HCT116 (cell line): ENCODE measurements at regions not wholly inside any gene's neighbourhood (a gene's known extent, or its start where the extent isn't known, plus 50 kb on each side); places are given as distances from the start of the nearest gene placed in this dataset.

ENCODE experiments used
- ATAC-seq: fragments of 200-7000 bp; cut with Tn5 transposase; 2 replicates; pipeline ENCODE4 v1.9.1; 2020; ENCODE audit warnings: mild to moderate bottlenecking, moderate library complexity
- BruUV-seq: library from RNA; stranded (reverse); fragments of 400-500 nt; replicated peaks from 2 replicates; lab custom pipeline; 2021; lab: Mats Ljungman, UMichigan
- CTCF ChIA-PET: fragments of 300-600 bp; sonication (Branson Sonifier 250); formaldehyde crosslinking; loops from one replicate; lab custom pipeline; 2021; ENCODE audit warnings: antibody characterized with exemption; lab: Charles Lee
- POLR2A ChIA-PET: fragments of 300-600, 350-600 bp; sonication (Branson Sonifier 250); formaldehyde crosslinking; loops from one replicate; lab custom pipeline; 2021; ENCODE audit warnings: antibody characterized with exemption; lab: Charles Lee
- RAD21 ChIA-PET, 2 experiments: fragments of 300-600 bp; sonication (Branson Sonifier 250); formaldehyde crosslinking; loops; one replicate each; lab custom pipeline; 2023; ENCODE audit warnings: low total read pairs in 2 of 2; ENCODE audit not compliant: uncharacterized antibody in 2 of 2, unreplicated experiment in 2 of 2, low non-redundant PET in 1 of 2; lab: Charles Lee
- DNase-seq: peaks from one replicate; pipeline ENCODE4 v3.0.0-alpha.2; 2010; ENCODE audit warnings: low read depth, low spot score
- H2AFZ ChIP-seq: fragments of 200-600 bp; shearing (Covaris generic), sonication (generic); 2 replicates; pipeline ENCODE4 v1.6.1; 2017; ENCODE audit warnings: low read depth, mixed run types, mixed read lengths, antibody characterized with exemption, low read length; ENCODE audit not compliant: poor library complexity, severe bottlenecking
- H3K27ac ChIP-seq: 2 replicates; pipeline ENCODE4 v1.5.1; 2012; ENCODE audit warnings: low read depth, low read length
- H3K27me3 ChIP-seq: fragments of 200-600 bp; sonication (generic); 2 replicates; pipeline ENCODE4 v1.6.1; 2016; ENCODE audit warnings: mixed run types, low read length, mixed read lengths; ENCODE audit not compliant: insufficient read depth
- H3K36me3 ChIP-seq, 2 experiments: fragments of 200-500 bp in 1 of 2; fragments of 200-600 bp in 1 of 2; sonication (Bioruptor generic) in 1 of 2; sonication (generic) in 1 of 2; 2 replicates each; pipeline versions ENCODE4 v1.5.1 to v1.6.1; 2014 to 2016; ENCODE audit warnings: low read length in 2 of 2, inconsistent platforms in 1 of 2, mixed read lengths in 1 of 2, mixed run types in 1 of 2; ENCODE audit not compliant: insufficient read depth in 2 of 2, control insufficient read depth in 1 of 2
- H3K4me1 ChIP-seq, 2 experiments: fragments of 200-600 bp in 1 of 2; sonication (generic) in 1 of 2; 2 replicates each; pipeline versions ENCODE4 v1.5.1 to v1.6.1; 2012 to 2017; ENCODE audit warnings: low read length in 2 of 2, inconsistent platforms in 1 of 2, mild to moderate bottlenecking in 1 of 2, mixed read lengths in 1 of 2, mixed run types in 1 of 2, moderate library complexity in 1 of 2; ENCODE audit not compliant: insufficient read depth in 2 of 2, control insufficient read depth in 1 of 2
- H3K4me2 ChIP-seq: fragments of 200-600 bp; sonication (generic); 2 replicates; pipeline ENCODE4 v1.6.1; 2017; ENCODE audit warnings: mixed run types, low read length, mixed read lengths
- H3K4me3 ChIP-seq, 2 experiments: fragments of 200-600 bp in 1 of 2; sonication (generic) in 1 of 2; replicated peaks in 1 of 2; 2 replicates each; pipeline ENCODE4 v1.5.1; 2011 to 2016; ENCODE audit warnings: low read length in 2 of 2, control low read depth in 1 of 2, low read depth in 1 of 2, mild to moderate bottlenecking in 1 of 2, mixed read lengths in 1 of 2, mixed run types in 1 of 2
- H3K79me2 ChIP-seq: fragments of 200-600 bp; sonication (generic); 2 replicates; pipeline ENCODE4 v1.6.1; 2017; ENCODE audit warnings: mild to moderate bottlenecking, mixed run types, low read length, moderate library complexity, mixed read lengths; ENCODE audit not compliant: insufficient read depth
- H3K9ac ChIP-seq: fragments of 200-600 bp; sonication (generic); 2 replicates; pipeline ENCODE4 v1.6.1; 2016; ENCODE audit warnings: low read length, mixed read lengths
- H3K9me2 ChIP-seq: fragments of 200-600 bp; sonication (generic), shearing (Covaris generic); 2 replicates; pipeline ENCODE4 v1.6.1; 2017; ENCODE audit warnings: mixed run types, mild to moderate bottlenecking, moderate library complexity; ENCODE audit not compliant: insufficient read depth
- H3K9me3 ChIP-seq, 2 experiments: fragments of 200-500 bp in 1 of 2; fragments of 200-600 bp in 1 of 2; sonication (Bioruptor generic) in 1 of 2; sonication (generic) in 1 of 2; 2 replicates each; pipeline ENCODE4 v1.6.1; 2014 to 2017; ENCODE audit warnings: low read length in 2 of 2, mixed read lengths in 2 of 2, inconsistent platforms in 1 of 2, low read depth in 1 of 2, mild to moderate bottlenecking in 1 of 2, mixed run types in 1 of 2, moderate library complexity in 1 of 2; ENCODE audit not compliant: control insufficient read depth in 1 of 2, insufficient read depth in 1 of 2
- H4K20me1 ChIP-seq: fragments of 200-600 bp; sonication (generic), shearing (Covaris generic); 2 replicates; pipeline ENCODE4 v1.6.1; 2017; ENCODE audit warnings: mixed run types, mild to moderate bottlenecking, moderate library complexity; ENCODE audit not compliant: insufficient read depth
- ATF3 ChIP-seq: IDR thresholded peaks from 2 replicates; pipeline ENCODE4 v1.6.1; 2012
- CBX3 ChIP-seq: IDR thresholded peaks from 2 replicates; pipeline ENCODE4 v1.6.1; 2012; ENCODE audit warnings: low read depth
- ELF1 ChIP-seq: IDR thresholded peaks from 2 replicates; pipeline ENCODE4 v1.6.1; 2012; ENCODE audit warnings: low read depth, borderline replicate concordance
- EZH2 ChIP-seq: fragments of 200-600 bp; sonication (generic); IDR thresholded peaks from 2 replicates; pipeline ENCODE4 v1.6.1; 2017; ENCODE audit warnings: antibody characterized with exemption, mixed run types
- JUND ChIP-seq: IDR thresholded peaks from 2 replicates; pipeline ENCODE4 v1.6.1; 2012
- MAX ChIP-seq: IDR thresholded peaks from 2 replicates; pipeline ENCODE4 v1.6.1; 2012
- POLR2A ChIP-seq: IDR thresholded peaks from 2 replicates; pipeline ENCODE4 v1.7.0; 2011; ENCODE audit warnings: borderline replicate concordance; ENCODE audit not compliant: insufficient read depth, insufficient read length; ENCODE audit errors: extremely low read depth
- RAD21 ChIP-seq: IDR thresholded peaks from 2 replicates; pipeline ENCODE4 v1.6.1; 2012; ENCODE audit warnings: low read depth, mild to moderate bottlenecking
- SIN3A ChIP-seq: IDR thresholded peaks from 2 replicates; pipeline ENCODE4 v1.6.1; 2012; ENCODE audit warnings: low read depth
- SP1 ChIP-seq: IDR thresholded peaks from 2 replicates; pipeline ENCODE4 v1.6.1; 2012; ENCODE audit warnings: low read depth
- SRF ChIP-seq: IDR thresholded peaks from 2 replicates; pipeline ENCODE4 v1.6.1; 2012; ENCODE audit warnings: low read depth
- TCF7L2 ChIP-seq: IDR thresholded peaks from 2 replicates; pipeline ENCODE4 v1.7.0; 2011; ENCODE audit warnings: borderline replicate concordance, inconsistent platforms; ENCODE audit not compliant: insufficient read depth, insufficient read length; ENCODE audit errors: extremely low read depth
- ZBTB33 ChIP-seq: IDR thresholded peaks from 2 replicates; pipeline ENCODE4 v1.6.1; 2011; ENCODE audit warnings: mild to moderate bottlenecking, low read length, moderate library complexity; ENCODE audit not compliant: insufficient replicate concordance; ENCODE audit errors: extremely low read depth
- ZFX ChIP-seq: fragments of 450-650 bp; IDR thresholded peaks from 2 replicates; pipeline ENCODE4 v1.6.1; 2017
- intact Hi-C: fragments of 100-400 bp; cut with micrococcal nuclease; formaldehyde crosslinking; loops from 2 replicates; pipeline ENCODE4 v1.10.0; 2022

GRCh38 chr2:35416391-35417140 lies 939.0 kb upstream of the CRIM1 start:
- H3K27ac ChIP-seq, result no peak overlapping the region
- BruUV-seq, result no TSS peak
- no peaks in the 10 kb centered on the region for H3K4me1 ChIP-seq
- ChIA-PET CTCF (no interaction called here), POLR2A (no interaction called here), RAD21 (no interaction called here)
- no peaks in the 10 kb centered on the region for H3K79me2 ChIP-seq
- H3K9ac ChIP-seq, result no peak overlapping the region
- H2AFZ ChIP-seq, result no peak overlapping the region
- no peak for ATAC-seq
- H4K20me1 ChIP-seq, result no peaks in the 10 kb centered on the region
- intact Hi-C loops, result no loop called here
- peaks cover 0 to 5% of the 10 kb centered on the region in 2 experiments; a peak in 1 of 4 replicates for H3K9me3 ChIP-seq
- H3K27me3 ChIP-seq, result no peaks in the 10 kb centered on the region
- H3K4me3 ChIP-seq, result no peak overlapping the region
- no peak for TF ChIP-seq ELF1
- no peak for TF ChIP-seq EZH2
- TF ChIP-seq ZBTB33, result no peak
- TF ChIP-seq ATF3, result no peak
- no peak for TF ChIP-seq MAX
- TF ChIP-seq RAD21, result no peak
- no peak for TF ChIP-seq SP1
- no peak for TF ChIP-seq POLR2A
- no peak for TF ChIP-seq ZFX
- no peak for TF ChIP-seq SRF
- no peak for TF ChIP-seq CBX3
- TF ChIP-seq TCF7L2, result no peak
- no peak for TF ChIP-seq JUND
- TF ChIP-seq SIN3A, result no peak
- no peaks in the 10 kb centered on the region for H3K36me3 ChIP-seq
- H3K9me2 ChIP-seq, result no peaks in the 10 kb centered on the region
- no peak overlapping the region for H3K4me2 ChIP-seq
- no peak for DNase-seq
